Breast epithelium (tissue), 3 donors: ENCODE measurements at regions not wholly inside any gene's neighbourhood (a gene's known extent, or its start where the extent isn't known, plus 50 kb on each side); places are given as distances from the start of the nearest gene placed in this dataset.

Source experiments
- CTCF ChIP-seq, 3 donors: fragments of 450-650 bp; IDR thresholded peaks; one replicate each; pipeline ENCODE4 v1.5.1; 2016 to 2017; ENCODE audit warnings: antibody characterized with exemption in 3 of 3, mild to moderate bottlenecking in 3 of 3, moderate library complexity in 3 of 3
- POLR2A ChIP-seq: fragments of 450-650 bp; IDR thresholded peaks from one replicate; pipeline ENCODE4 v1.6.1; 2016; ENCODE audit warnings: antibody characterized with exemption, mild to moderate bottlenecking, moderate library complexity

GRCh38 chr10:9427209-9427608, 1372.7 kb downstream of the GATA3 start:
- TF ChIP-seq CTCF (IDR thresholded peaks at IDR 0.05) (no peak), POLR2A (no peak)
